ENCODE measurements at regions not wholly inside any gene's neighbourhood (a gene's known extent, or its start where the extent isn't known, plus 50 kb on each side); places are given as distances from the start of the nearest gene placed in this dataset.

DNA sequence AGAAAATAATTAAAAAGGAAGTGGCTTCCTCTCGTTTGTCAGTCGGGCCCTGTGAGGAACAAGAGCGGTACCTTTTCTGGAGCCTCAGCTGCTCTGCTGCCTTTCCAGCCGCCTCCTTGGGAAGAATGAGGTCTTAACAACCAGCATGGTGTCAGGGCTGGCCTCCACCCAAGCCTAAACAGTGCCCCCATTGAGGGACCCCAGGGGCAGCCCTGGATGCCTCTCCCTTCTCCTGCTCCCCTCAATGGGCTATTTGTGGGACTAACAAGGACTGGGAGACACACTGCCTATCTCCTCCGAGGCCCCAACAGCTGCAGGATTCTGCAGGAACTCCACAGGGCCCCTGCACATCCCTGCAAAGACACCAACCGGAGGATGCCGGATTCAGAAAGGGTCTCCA is 155.4 kb upstream of the MAP3K1 start:
- peaks cover 3% of the 10 kb centered on the region for H3K79me1 ChIP-seq (ENCODE audit: low read length)
- H2BK12ac ChIP-seq (ENCODE audit: low read length) = no peak overlapping the region
- H3K4me3 ChIP-seq (ENCODE audit: low read depth, low read length) = no peak overlapping the region
- H3K23ac ChIP-seq (ENCODE audit: low read length) = no peak overlapping the region
- H4K12ac ChIP-seq (ENCODE audit: low read depth, low read length) = no peak overlapping the region
- H3K4me1 ChIP-seq (ENCODE audit: control insufficient read depth in 1 of 2, insufficient read depth in 2 of 2, low read length in 2 of 2) = peaks cover 2 to 11% of the 10 kb centered on the region in 2 experiments
- H2AK5ac ChIP-seq (ENCODE audit: low read length) = no peak overlapping the region
- H4K8ac ChIP-seq (ENCODE audit: low read depth, low read length) = no peak overlapping the region
- H3K4ac ChIP-seq (ENCODE audit: low read depth, low read length) = no peak overlapping the region
- H3K27me3 ChIP-seq (ENCODE audit: insufficient read depth, low read length) = no peaks in the 10 kb centered on the region
- no peak overlapping the region for H3K4me2 ChIP-seq (ENCODE audit: low read length)
- H3K36me3 ChIP-seq (ENCODE audit: control insufficient read depth in 1 of 2, insufficient read depth in 2 of 2, low read length in 2 of 2) = no peaks in the 10 kb centered on the region
- H2BK120ac ChIP-seq (ENCODE audit: insufficient read depth, low read length, poor library complexity) = peak overlapping the region; percentile 11
- WGBS (ENCODE audit: extremely low coverage, insufficient coverage, insufficient read length) = no CpG with 5 or more reads among the region's 7 CpGs
- H3K14ac ChIP-seq (ENCODE audit: low read length) = no peak overlapping the region
- H3K18ac ChIP-seq (ENCODE audit: low read length) = no peak overlapping the region
- no peak for DNase-seq
- H2AFZ ChIP-seq (ENCODE audit: insufficient read depth, low read length, poor library complexity) = no peak overlapping the region
- no peak overlapping the region for H3K27ac ChIP-seq (ENCODE audit: low read depth, low read length)
- H3K9me3 ChIP-seq (ENCODE audit: insufficient read depth, low read depth, low read length) = no peaks in the 10 kb centered on the region
- H3K79me2 ChIP-seq (ENCODE audit: control insufficient read depth, insufficient read depth, low read length, poor library complexity) = no peaks in the 10 kb centered on the region
- H3K9ac ChIP-seq (ENCODE audit: low read length) = no peak overlapping the region
- no peak overlapping the region for H4K91ac ChIP-seq (ENCODE audit: low read depth, low read length)
- H2BK5ac ChIP-seq (ENCODE audit: low read depth, low read length, poor library complexity) = no peak overlapping the region

DNA sequence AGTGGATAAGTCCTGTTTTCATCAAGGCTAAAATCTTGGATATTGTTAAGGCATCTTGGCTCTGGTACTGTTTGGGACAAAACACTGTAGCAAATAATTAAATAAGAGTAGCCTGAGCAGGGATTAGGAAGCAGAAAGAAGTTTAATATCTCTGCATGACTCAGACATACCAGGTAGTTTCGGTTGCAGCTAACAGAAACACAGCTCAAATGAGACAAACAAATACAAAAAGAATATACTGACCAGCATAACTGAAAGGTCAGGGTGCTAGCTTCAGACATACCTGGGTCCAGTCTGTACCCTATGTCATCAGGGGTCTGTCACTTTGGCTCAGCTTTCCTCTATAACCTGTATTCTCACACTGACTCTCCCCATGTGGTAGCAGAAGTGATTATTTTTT is 156.4 kb upstream of the MAP3K1 start:
- no CpG with 5 or more reads among the region's 1 CpG for WGBS (ENCODE audit: extremely low coverage, insufficient coverage, insufficient read length)
- H2BK120ac ChIP-seq (ENCODE audit: insufficient read depth, low read length, poor library complexity) = no peak overlapping the region
- no peak overlapping the region for H3K14ac ChIP-seq (ENCODE audit: low read length)
- H3K4me1 ChIP-seq (ENCODE audit: control insufficient read depth in 1 of 2, insufficient read depth in 2 of 2, low read length in 2 of 2) = peaks cover 2 to 11% of the 10 kb centered on the region in 2 experiments
- no peak overlapping the region for H4K91ac ChIP-seq (ENCODE audit: low read depth, low read length)
- H3K79me1 ChIP-seq (ENCODE audit: low read length) = peaks cover 3% of the 10 kb centered on the region
- DNase-seq = no peak
- no peaks in the 10 kb centered on the region for H3K9me3 ChIP-seq (ENCODE audit: insufficient read depth, low read depth, low read length)
- no peaks in the 10 kb centered on the region for H3K79me2 ChIP-seq (ENCODE audit: control insufficient read depth, insufficient read depth, low read length, poor library complexity)
- H2BK12ac ChIP-seq (ENCODE audit: low read length) = no peak overlapping the region
- no peak overlapping the region for H4K12ac ChIP-seq (ENCODE audit: low read depth, low read length)
- no peak overlapping the region for H2BK5ac ChIP-seq (ENCODE audit: low read depth, low read length, poor library complexity)
- no peak overlapping the region for H3K4ac ChIP-seq (ENCODE audit: low read depth, low read length)
- no peaks in the 10 kb centered on the region for H3K36me3 ChIP-seq (ENCODE audit: control insufficient read depth in 1 of 2, insufficient read depth in 2 of 2, low read length in 2 of 2)
- H3K4me2 ChIP-seq (ENCODE audit: low read length) = no peak overlapping the region
- no peak overlapping the region for H2AFZ ChIP-seq (ENCODE audit: insufficient read depth, low read length, poor library complexity)
- no peaks in the 10 kb centered on the region for H3K27me3 ChIP-seq (ENCODE audit: insufficient read depth, low read length)
- no peak overlapping the region for H3K9ac ChIP-seq (ENCODE audit: low read length)
- no peak overlapping the region for H3K4me3 ChIP-seq (ENCODE audit: low read depth, low read length)
- H3K27ac ChIP-seq (ENCODE audit: low read depth, low read length) = no peak overlapping the region
- no peak overlapping the region for H3K23ac ChIP-seq (ENCODE audit: low read length)
- no peak overlapping the region for H3K18ac ChIP-seq (ENCODE audit: low read length)
- H2AK5ac ChIP-seq (ENCODE audit: low read length) = no peak overlapping the region
- H4K8ac ChIP-seq (ENCODE audit: low read depth, low read length) = no peak overlapping the region

GRCh38 chr5:56656846-56657726 is 158.3 kb upstream of the MAP3K1 start:
- H4K91ac ChIP-seq (ENCODE audit: low read depth, low read length) = no peak overlapping the region
- no peak overlapping the region for H2BK120ac ChIP-seq (ENCODE audit: insufficient read depth, low read length, poor library complexity)
- peak; percentile 74 to 79 for DNase-seq
- no peaks in the 10 kb centered on the region for H3K27me3 ChIP-seq (ENCODE audit: insufficient read depth, low read length)
- H3K4me2 ChIP-seq (ENCODE audit: low read length) = no peak overlapping the region
- H2BK12ac ChIP-seq (ENCODE audit: low read length) = no peak overlapping the region
- H3K79me2 ChIP-seq (ENCODE audit: control insufficient read depth, insufficient read depth, low read length, poor library complexity) = no peaks in the 10 kb centered on the region
- H3K27ac ChIP-seq (ENCODE audit: low read depth, low read length) = no peak overlapping the region
- no peaks in the 10 kb centered on the region for H3K79me1 ChIP-seq (ENCODE audit: low read length)
- no peak overlapping the region for H3K4me3 ChIP-seq (ENCODE audit: low read depth, low read length)
- no peak overlapping the region for H3K18ac ChIP-seq (ENCODE audit: low read length)
- no peak overlapping the region for H3K4ac ChIP-seq (ENCODE audit: low read depth, low read length)
- WGBS (ENCODE audit: extremely low coverage, insufficient coverage, insufficient read length) = no CpG with 5 or more reads among the region's 2 CpGs
- no peak overlapping the region for H3K14ac ChIP-seq (ENCODE audit: low read length)
- no peak overlapping the region for H4K12ac ChIP-seq (ENCODE audit: low read depth, low read length)
- peaks cover 2 to 8% of the 10 kb centered on the region in 2 experiments for H3K4me1 ChIP-seq (ENCODE audit: control insufficient read depth in 1 of 2, insufficient read depth in 2 of 2, low read length in 2 of 2)
- no peaks in the 10 kb centered on the region for H3K9me3 ChIP-seq (ENCODE audit: insufficient read depth, low read depth, low read length)
- no peaks in the 10 kb centered on the region for H3K36me3 ChIP-seq (ENCODE audit: control insufficient read depth in 1 of 2, insufficient read depth in 2 of 2, low read length in 2 of 2)
- H3K9ac ChIP-seq (ENCODE audit: low read length) = no peak overlapping the region
- no peak overlapping the region for H4K8ac ChIP-seq (ENCODE audit: low read depth, low read length)
- H2BK5ac ChIP-seq (ENCODE audit: low read depth, low read length, poor library complexity) = no peak overlapping the region
- no peak overlapping the region for H2AK5ac ChIP-seq (ENCODE audit: low read length)
- H2AFZ ChIP-seq (ENCODE audit: insufficient read depth, low read length, poor library complexity) = no peak overlapping the region
- H3K23ac ChIP-seq (ENCODE audit: low read length) = no peak overlapping the region

- no peaks in the 10 kb centered on the region for H3K79me2 ChIP-seq (ENCODE audit: control insufficient read depth, insufficient read depth, low read length, poor library complexity)
- no peak overlapping the region for H3K18ac ChIP-seq (ENCODE audit: low read length)
- H3K14ac ChIP-seq (ENCODE audit: low read length) = no peak overlapping the region
- no peak overlapping the region for H4K12ac ChIP-seq (ENCODE audit: low read depth, low read length)
- H3K4me3 ChIP-seq (ENCODE audit: low read depth, low read length) = no peak overlapping the region
- H3K27ac ChIP-seq (ENCODE audit: low read depth, low read length) = no peak overlapping the region
- H3K4me2 ChIP-seq (ENCODE audit: low read length) = no peak overlapping the region
- no peak overlapping the region for H2BK120ac ChIP-seq (ENCODE audit: insufficient read depth, low read length, poor library complexity)
- H3K36me3 ChIP-seq (ENCODE audit: control insufficient read depth in 1 of 2, insufficient read depth in 2 of 2, low read length in 2 of 2) = no peaks in the 10 kb centered on the region
- H3K9me3 ChIP-seq (ENCODE audit: insufficient read depth, low read depth, low read length) = no peaks in the 10 kb centered on the region
- DNase-seq = no peak
- H3K27me3 ChIP-seq (ENCODE audit: insufficient read depth, low read length) = no peaks in the 10 kb centered on the region
- no peak overlapping the region for H3K9ac ChIP-seq (ENCODE audit: low read length)
- H2AK5ac ChIP-seq (ENCODE audit: low read length) = no peak overlapping the region
- H3K23ac ChIP-seq (ENCODE audit: low read length) = no peak overlapping the region
- no peak overlapping the region for H3K4ac ChIP-seq (ENCODE audit: low read depth, low read length)
- H2BK5ac ChIP-seq (ENCODE audit: low read depth, low read length, poor library complexity) = no peak overlapping the region
- peaks cover under 1% of the 10 kb centered on the region for H3K79me1 ChIP-seq (ENCODE audit: low read length)
- no peak overlapping the region for H2BK12ac ChIP-seq (ENCODE audit: low read length)
- H4K91ac ChIP-seq (ENCODE audit: low read depth, low read length) = no peak overlapping the region
- H3K4me1 ChIP-seq (ENCODE audit: control insufficient read depth in 1 of 2, insufficient read depth in 2 of 2, low read length in 2 of 2) = peaks cover 0 to 6% of the 10 kb centered on the region in 2 experiments
- no peak overlapping the region for H2AFZ ChIP-seq (ENCODE audit: insufficient read depth, low read length, poor library complexity)
- H4K8ac ChIP-seq (ENCODE audit: low read depth, low read length) = no peak overlapping the region
Observed at GRCh38 chr5:56651893-56652292, 163.5 kb upstream of the MAP3K1 start.
